ENCODE measurements at regions not wholly inside any gene's neighbourhood (a gene's known extent, or its start where the extent isn't known, plus 50 kb on each side); places are given as distances from the start of the nearest gene placed in this dataset.

- TF ChIP-seq REST (IDR thresholded peaks at IDR 0.05; ENCODE audit: borderline replicate concordance in 1 of 2, low read depth in 1 of 2, low read length in 2 of 2) (no peak), ZNF639 (CRISPR knock-in tag; conservative IDR thresholded peaks at IDR 0.05) (no peak), CTCF (CRISPR knock-in tag; IDR thresholded peaks at IDR 0.05) (no peak), ZBTB33 (CRISPR knock-in tag; IDR thresholded peaks at IDR 0.05) (no peak), ZNF274 (CRISPR knock-in tag; IDR thresholded peaks at IDR 0.05) (no peak)
Observed at GRCh38 chr17:79269620-79270019, 195.0 kb downstream of the ENGASE start.

Measured in HepG2 (cell line).